ENCODE measurements at regions not wholly inside any gene's neighbourhood (a gene's known extent, or its start where the extent isn't known, plus 50 kb on each side); places are given as distances from the start of the nearest gene placed in this dataset.

DNA sequence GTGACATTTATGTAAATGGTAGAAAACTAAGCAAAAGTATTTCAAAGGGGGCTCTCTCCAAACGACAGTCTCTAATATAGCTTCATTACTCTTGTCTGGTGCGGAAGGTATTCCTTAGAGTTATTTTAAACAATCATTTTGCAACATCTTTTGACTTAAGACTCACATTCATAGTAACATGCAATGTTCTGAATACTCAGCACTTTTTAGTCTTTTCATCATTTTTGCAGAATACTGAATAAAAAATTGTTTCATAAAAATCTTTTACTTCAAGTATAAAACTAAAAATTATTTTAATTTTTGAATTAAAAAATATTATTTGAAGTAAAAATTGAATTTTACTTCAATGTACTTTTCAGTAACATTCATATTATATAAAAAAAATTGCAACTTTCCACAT lies 321.1 kb downstream of the PLK2 start:
- TF ChIP-seq, protein P1, sequence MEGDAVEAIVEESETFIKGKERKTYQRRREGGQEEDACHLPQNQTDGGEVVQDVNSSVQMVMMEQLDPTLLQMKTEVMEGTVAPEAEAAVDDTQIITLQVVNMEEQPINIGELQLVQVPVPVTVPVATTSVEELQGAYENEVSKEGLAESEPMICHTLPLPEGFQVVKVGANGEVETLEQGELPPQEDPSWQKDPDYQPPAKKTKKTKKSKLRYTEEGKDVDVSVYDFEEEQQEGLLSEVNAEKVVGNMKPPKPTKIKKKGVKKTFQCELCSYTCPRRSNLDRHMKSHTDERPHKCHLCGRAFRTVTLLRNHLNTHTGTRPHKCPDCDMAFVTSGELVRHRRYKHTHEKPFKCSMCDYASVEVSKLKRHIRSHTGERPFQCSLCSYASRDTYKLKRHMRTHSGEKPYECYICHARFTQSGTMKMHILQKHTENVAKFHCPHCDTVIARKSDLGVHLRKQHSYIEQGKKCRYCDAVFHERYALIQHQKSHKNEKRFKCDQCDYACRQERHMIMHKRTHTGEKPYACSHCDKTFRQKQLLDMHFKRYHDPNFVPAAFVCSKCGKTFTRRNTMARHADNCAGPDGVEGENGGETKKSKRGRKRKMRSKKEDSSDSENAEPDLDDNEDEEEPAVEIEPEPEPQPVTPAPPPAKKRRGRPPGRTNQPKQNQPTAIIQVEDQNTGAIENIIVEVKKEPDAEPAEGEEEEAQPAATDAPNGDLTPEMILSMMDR (IDR thresholded peaks at IDR 0.05; ENCODE audit: partially characterized antibody, unreplicated experiment): no peak
- DNase-seq: no peak
- no peaks in the 10 kb centered on the region for H3K4me1 Mint-ChIP-seq (ENCODE audit: low read depth, unreplicated experiment)
- H3K27me3 Mint-ChIP-seq (ENCODE audit: unreplicated experiment): no peaks in the 10 kb centered on the region
- H3K9me3 Mint-ChIP-seq (ENCODE audit: unreplicated experiment): no peaks in the 10 kb centered on the region
- H3K36me3 Mint-ChIP-seq (ENCODE audit: unreplicated experiment): no peaks in the 10 kb centered on the region
- no peak overlapping the region for H3K4me3 Mint-ChIP-seq (ENCODE audit: unreplicated experiment)
- no peak overlapping the region for H3K27ac Mint-ChIP-seq (ENCODE audit: unreplicated experiment)

DNA sequence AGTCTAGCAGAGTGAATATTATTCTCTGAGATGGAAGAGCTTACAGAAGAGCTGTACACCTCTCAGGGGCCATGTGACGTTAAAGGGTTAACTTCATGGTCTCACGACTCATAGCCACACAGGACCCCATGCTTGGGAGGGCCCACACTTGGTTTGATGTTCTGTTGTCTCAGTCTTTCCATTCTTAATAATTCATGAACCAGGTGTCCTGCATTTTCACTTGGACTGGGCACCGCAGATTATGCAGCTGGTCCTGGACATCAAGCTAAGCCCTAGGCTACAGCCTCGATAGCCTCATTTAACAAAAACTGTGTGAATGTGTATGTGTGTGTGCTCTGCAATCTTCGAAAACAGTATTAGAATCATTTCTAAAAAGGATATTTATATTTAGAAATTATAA lies 323.5 kb downstream of the PLK2 start:
- Mint-ChIP-seq H3K27me3 (ENCODE audit: unreplicated experiment) (no peaks in the 10 kb centered on the region), H3K27ac (ENCODE audit: unreplicated experiment) (no peak overlapping the region), H3K36me3 (ENCODE audit: unreplicated experiment) (no peaks in the 10 kb centered on the region), H3K4me1 (ENCODE audit: low read depth, unreplicated experiment) (no peaks in the 10 kb centered on the region), H3K9me3 (ENCODE audit: unreplicated experiment) (no peaks in the 10 kb centered on the region), H3K4me3 (ENCODE audit: unreplicated experiment) (no peak overlapping the region)
- no peak for DNase-seq
- TF ChIP-seq, protein P1 (IDR thresholded peaks at IDR 0.05; ENCODE audit: partially characterized antibody, unreplicated experiment): no peak

DNA sequence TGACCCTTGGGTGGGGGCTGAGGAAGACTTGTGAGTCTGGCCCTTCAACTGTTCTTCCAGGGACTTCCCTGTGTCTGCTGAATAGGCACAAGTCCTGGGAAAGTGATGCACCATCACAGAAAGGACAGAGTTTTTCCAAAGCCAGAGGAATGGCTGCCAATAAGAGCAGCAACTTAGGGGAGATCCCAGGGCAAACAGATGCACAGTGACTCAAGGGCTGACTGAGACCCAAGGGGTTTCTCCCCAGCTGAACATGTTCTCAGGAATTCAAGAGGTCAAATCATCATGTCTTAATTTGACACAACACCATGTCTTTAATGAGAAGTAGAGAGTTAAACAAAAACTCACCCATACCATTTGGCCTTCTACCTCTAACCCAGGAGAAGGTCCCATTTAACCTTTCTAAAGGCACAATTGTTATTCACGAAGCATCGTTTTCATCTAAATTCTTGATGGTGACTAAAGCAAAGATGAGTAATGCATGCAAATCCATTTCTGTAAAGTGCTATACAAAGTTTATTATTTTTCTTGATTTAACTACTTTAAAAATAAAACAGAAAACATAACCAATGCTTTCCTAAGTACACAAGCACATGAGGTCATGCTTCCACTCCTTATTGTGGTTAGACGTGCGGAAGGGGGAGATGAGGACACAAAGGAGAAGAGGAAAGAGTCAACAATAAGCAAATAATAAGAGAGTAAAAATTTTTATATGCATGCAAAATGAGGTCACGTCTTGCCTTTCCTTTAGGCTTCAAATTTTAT lies 324.1 kb downstream of the PLK2 start:
- Mint-ChIP-seq H3K27ac (ENCODE audit: unreplicated experiment) (no peak overlapping the region), H3K36me3 (ENCODE audit: unreplicated experiment) (no peaks in the 10 kb centered on the region), H3K9me3 (ENCODE audit: unreplicated experiment) (no peaks in the 10 kb centered on the region), H3K4me3 (ENCODE audit: unreplicated experiment) (no peak overlapping the region), H3K4me1 (ENCODE audit: low read depth, unreplicated experiment) (no peaks in the 10 kb centered on the region), H3K27me3 (ENCODE audit: unreplicated experiment) (no peaks in the 10 kb centered on the region)
- no peak for DNase-seq
- TF ChIP-seq, protein P1 (IDR thresholded peaks at IDR 0.05; ENCODE audit: partially characterized antibody, unreplicated experiment): no peak

DNA sequence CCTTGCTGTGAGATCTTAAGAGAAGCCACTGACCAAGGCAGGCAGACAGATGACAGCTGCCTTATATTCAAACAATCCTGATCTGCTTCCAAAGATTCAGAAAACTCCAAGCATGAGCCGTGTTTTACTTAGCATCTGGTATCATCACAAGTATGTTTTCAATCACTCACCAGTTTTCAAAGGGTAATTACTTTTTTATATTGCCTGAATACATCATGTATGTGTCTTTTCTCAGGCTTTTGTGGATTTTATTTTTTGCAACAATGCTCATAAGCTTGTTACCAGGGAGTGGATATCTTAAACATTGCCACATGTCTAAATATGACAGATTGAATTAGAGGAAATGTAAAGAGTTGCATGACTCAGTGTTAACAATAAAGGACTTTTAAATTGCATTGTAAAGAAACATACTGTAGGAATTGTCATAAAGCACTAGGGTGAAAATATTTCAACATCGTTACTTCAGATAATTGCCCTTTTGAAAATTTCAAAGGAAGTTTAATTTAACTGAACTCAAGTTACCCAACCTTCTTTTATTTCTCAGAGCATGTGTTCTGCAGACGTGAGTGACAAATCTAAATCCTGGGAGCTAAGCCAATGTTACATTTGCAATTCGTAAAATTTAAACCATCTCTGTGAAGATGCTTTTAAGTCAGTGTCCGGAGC lies 326.1 kb downstream of the PLK2 start:
- Mint-ChIP-seq H3K27me3 (ENCODE audit: unreplicated experiment) (no peaks in the 10 kb centered on the region), H3K27ac (ENCODE audit: unreplicated experiment) (no peak overlapping the region), H3K4me1 (ENCODE audit: low read depth, unreplicated experiment) (no peaks in the 10 kb centered on the region), H3K4me3 (ENCODE audit: unreplicated experiment) (no peak overlapping the region), H3K36me3 (ENCODE audit: unreplicated experiment) (no peaks in the 10 kb centered on the region), H3K9me3 (ENCODE audit: unreplicated experiment) (no peaks in the 10 kb centered on the region)
- DNase-seq: no peak
- TF ChIP-seq, protein P1 (IDR thresholded peaks at IDR 0.05; ENCODE audit: partially characterized antibody, unreplicated experiment): no peak

DNA sequence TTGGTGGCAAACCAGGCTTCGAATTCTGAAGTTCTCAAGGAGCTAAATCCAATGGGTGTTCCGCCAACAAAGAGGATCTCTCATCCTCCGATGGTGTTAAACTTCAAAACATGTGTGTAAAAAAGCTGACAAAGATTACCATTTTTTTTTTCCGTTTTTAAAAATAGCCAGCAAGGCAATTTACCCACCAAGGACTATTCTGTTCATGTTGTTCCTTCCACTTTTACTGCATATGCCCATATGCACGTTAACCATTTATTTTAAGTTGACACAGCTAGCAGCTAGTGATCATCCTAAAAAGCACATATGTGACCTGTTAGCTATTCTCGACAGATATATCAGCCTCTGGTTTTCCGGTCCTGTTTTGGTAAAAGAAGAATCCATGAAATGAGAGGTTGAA lies 326.7 kb downstream of the PLK2 start:
- Mint-ChIP-seq H3K4me1 (ENCODE audit: low read depth, unreplicated experiment) (no peaks in the 10 kb centered on the region), H3K36me3 (ENCODE audit: unreplicated experiment) (no peaks in the 10 kb centered on the region), H3K27ac (ENCODE audit: unreplicated experiment) (no peak overlapping the region), H3K9me3 (ENCODE audit: unreplicated experiment) (no peaks in the 10 kb centered on the region), H3K4me3 (ENCODE audit: unreplicated experiment) (no peak overlapping the region), H3K27me3 (ENCODE audit: unreplicated experiment) (no peaks in the 10 kb centered on the region)
- no peak for DNase-seq
- TF ChIP-seq, protein P1 (IDR thresholded peaks at IDR 0.05; ENCODE audit: partially characterized antibody, unreplicated experiment): no peak
